ENCODE measurements at regions not wholly inside any gene's neighbourhood (a gene's known extent, or its start where the extent isn't known, plus 50 kb on each side); places are given as distances from the start of the nearest gene placed in this dataset.
A peak's percentile ranks its signal among the peaks of the same experiment; 100 is the strongest.

GRCh38 chrX:145694048-145694447 lies 123.6 kb upstream of the SLITRK2 start:
- no peak overlapping the region for H3K4me3 ChIP-seq (ENCODE audit: low read depth, low read length)
- TF ChIP-seq CTCF (IDR thresholded peaks at IDR 0.05; ENCODE audit: low read depth, low read length, missing control alignments): no peak
- in situ Hi-C loops (cut with HindIII; ENCODE audit: low sequenced_read_pairs): no loop called here
- no peak for DNase-seq (ENCODE audit: low read depth)

- no peak for DNase-seq (ENCODE audit: low read depth)
- H3K4me3 ChIP-seq (ENCODE audit: low read depth, low read length): no peak overlapping the region
- TF ChIP-seq CTCF (IDR thresholded peaks at IDR 0.05; ENCODE audit: low read depth, low read length, missing control alignments): no peak
- in situ Hi-C loops (cut with HindIII; ENCODE audit: low sequenced_read_pairs): no loop called here
Observed at GRCh38 chrX:145715641-145716138, 101.9 kb upstream of the SLITRK2 start.

- in situ Hi-C loops (cut with HindIII; ENCODE audit: low sequenced_read_pairs): no loop called here
- no peak overlapping the region for H3K4me3 ChIP-seq (ENCODE audit: low read depth, low read length)
- no peak for DNase-seq (ENCODE audit: low read depth)
- TF ChIP-seq CTCF (IDR thresholded peaks at IDR 0.05; ENCODE audit: low read depth, low read length, missing control alignments): no peak
Observed at GRCh38 chrX:145716226-145716625, 101.4 kb upstream of the SLITRK2 start.

GRCh38 chrX:145727476-145727875 lies 90.2 kb upstream of the SLITRK2 start:
- no peak overlapping the region for H3K4me3 ChIP-seq (ENCODE audit: low read depth, low read length)
- in situ Hi-C loops (cut with HindIII; ENCODE audit: low sequenced_read_pairs): no loop called here
- no peak for DNase-seq (ENCODE audit: low read depth)
- no peak for TF ChIP-seq CTCF (IDR thresholded peaks at IDR 0.05; ENCODE audit: low read depth, low read length, missing control alignments)

- no peak overlapping the region for H3K4me3 ChIP-seq (ENCODE audit: low read depth, low read length)
- peak; percentile 1 for DNase-seq (ENCODE audit: low read depth)
- no peak for TF ChIP-seq CTCF (IDR thresholded peaks at IDR 0.05; ENCODE audit: low read depth, low read length, missing control alignments)
- in situ Hi-C loops (cut with HindIII; ENCODE audit: low sequenced_read_pairs): no loop called here
Observed at GRCh38 chrX:145729635-145730034, 88.0 kb upstream of the SLITRK2 start.

- no peak overlapping the region for H3K4me3 ChIP-seq (ENCODE audit: low read depth, low read length)
- DNase-seq (ENCODE audit: low read depth): no peak
- in situ Hi-C loops (cut with HindIII; ENCODE audit: low sequenced_read_pairs): no loop called here
- no peak for TF ChIP-seq CTCF (IDR thresholded peaks at IDR 0.05; ENCODE audit: low read depth, low read length, missing control alignments)
Observed at GRCh38 chrX:145735036-145735435, 82.6 kb upstream of the SLITRK2 start.

- DNase-seq (ENCODE audit: low read depth): no peak
- TF ChIP-seq CTCF (IDR thresholded peaks at IDR 0.05; ENCODE audit: low read depth, low read length, missing control alignments): no peak
- H3K4me3 ChIP-seq (ENCODE audit: low read depth, low read length): no peak overlapping the region
- in situ Hi-C loops (cut with HindIII; ENCODE audit: low sequenced_read_pairs): no loop called here
Observed at GRCh38 chrX:145751943-145752342, 65.7 kb upstream of the SLITRK2 start.
